CD14-positive monocyte (primary cell): ENCODE measurements at regions not wholly inside any gene's neighbourhood (a gene's known extent, or its start where the extent isn't known, plus 50 kb on each side); places are given as distances from the start of the nearest gene placed in this dataset.

Experiments
- DNase-seq, 3 donors: peaks; one replicate each; pipeline ENCODE4 v3.0.0-alpha.2; 2011 to 2022
- H2AFZ ChIP-seq: 2 replicates; pipeline ENCODE4 v1.6.0; 2012; ENCODE audit warnings: mild to moderate bottlenecking, low read depth, low read length, inconsistent platforms; ENCODE audit not compliant: insufficient read depth, poor library complexity, severe bottlenecking
- H3K27ac ChIP-seq, 2 donors: 1 replicate in 1 of 2; 2 replicates in 1 of 2; pipeline ENCODE4 v1.5.1; 2012 to 2013; ENCODE audit warnings: low read length in 2 of 2, control low read depth in 1 of 2, inconsistent platforms in 1 of 2, low read depth in 1 of 2, mild to moderate bottlenecking in 1 of 2
- H3K27me3 ChIP-seq, 2 donors: one replicate each; pipeline versions ENCODE4 v1.6.0 to v1.6.1; 2011 to 2013; ENCODE audit warnings: low read length in 2 of 2; ENCODE audit not compliant: control insufficient read depth in 2 of 2, insufficient read depth in 2 of 2
- H3K36me3 ChIP-seq, 2 donors: replicated peaks in 1 of 2; 1 replicate in 1 of 2; 2 replicates in 1 of 2; pipeline versions ENCODE4 v1.5.1 to v1.6.1; 2012 to 2013; ENCODE audit warnings: low read length in 2 of 2, control low read depth in 1 of 2, inconsistent platforms in 1 of 2, mild to moderate bottlenecking in 1 of 2; ENCODE audit not compliant: insufficient read depth in 2 of 2, control insufficient read depth in 1 of 2
- H3K4me1 ChIP-seq, 2 donors: 1 replicate in 1 of 2; 2 replicates in 1 of 2; pipeline versions ENCODE4 v1.5.1 to v1.6.1; 2012 to 2013; ENCODE audit warnings: low read length in 2 of 2, control low read depth in 1 of 2, inconsistent platforms in 1 of 2, mild to moderate bottlenecking in 1 of 2, moderate library complexity in 1 of 2; ENCODE audit not compliant: insufficient read depth in 2 of 2, control insufficient read depth in 1 of 2
- H3K4me2 ChIP-seq: replicated peaks from 2 replicates; pipeline ENCODE3; 2012; ENCODE audit warnings: low read length, moderate library complexity, mild to moderate bottlenecking; ENCODE audit not compliant: poor library complexity, severe bottlenecking; ENCODE audit errors: extremely low read depth
- H3K4me3 ChIP-seq, 3 experiments: fragments of 200-600 bp in 1 of 3; sonication (generic) in 1 of 3; replicated peaks in 1 of 3; 1 replicate in 2 of 3; 2 replicates in 1 of 3; pipeline ENCODE4 v1.5.1; 2011 to 2013; ENCODE audit warnings: low read length in 3 of 3, mild to moderate bottlenecking in 3 of 3, control low read depth in 2 of 3, low read depth in 2 of 3, inconsistent platforms in 1 of 3, moderate library complexity in 1 of 3
- H3K79me2 ChIP-seq: 2 replicates; pipeline ENCODE4 v1.6.0; 2012; ENCODE audit warnings: mild to moderate bottlenecking, control low read depth, inconsistent platforms, low read length, moderate library complexity; ENCODE audit not compliant: insufficient read depth
- H3K9ac ChIP-seq: 2 replicates; pipeline ENCODE4 v1.6.0; 2017; ENCODE audit warnings: low read length, mild to moderate bottlenecking; ENCODE audit not compliant: insufficient read depth, poor library complexity, severe bottlenecking
- H3K9me3 ChIP-seq, 2 donors: replicated peaks in 1 of 2; 1 replicate in 1 of 2; 2 replicates in 1 of 2; pipeline versions ENCODE4 v1.5.1 to v1.6.1; 2012 to 2013; ENCODE audit warnings: low read length in 2 of 2, control low read depth in 1 of 2; ENCODE audit not compliant: control insufficient read depth in 1 of 2, insufficient read depth in 1 of 2
- H4K20me1 ChIP-seq: 2 replicates; pipeline ENCODE4 v1.6.0; 2012; ENCODE audit warnings: mild to moderate bottlenecking, low read length, control low read depth, moderate library complexity; ENCODE audit not compliant: insufficient read depth
- H3K27ac Mint-ChIP-seq, 7 donors: one replicate each; pipeline ENCODE4 v1.8.0; 2020; ENCODE audit warnings: mild to moderate bottlenecking in 7 of 7, mixed read lengths in 7 of 7, moderate library complexity in 6 of 7, inconsistent platforms in 2 of 7
- H3K27me3 Mint-ChIP-seq, 3 donors: one replicate each; pipeline ENCODE4 v1.8.0; 2021 to 2022; ENCODE audit warnings: low read depth in 3 of 3, mild to moderate bottlenecking in 3 of 3, mixed read lengths in 3 of 3, moderate library complexity in 3 of 3, inconsistent platforms in 1 of 3
- H3K36me3 Mint-ChIP-seq, 2 donors: one replicate each; pipeline ENCODE4 v1.8.0; 2020; ENCODE audit warnings: mixed read lengths in 2 of 2, inconsistent platforms in 1 of 2, mild to moderate bottlenecking in 1 of 2
- H3K4me1 Mint-ChIP-seq: one replicate; pipeline ENCODE4 v1.8.0; 2020; ENCODE audit warnings: mild to moderate bottlenecking, mixed read lengths
- H3K4me3 Mint-ChIP-seq, 2 donors: one replicate each; pipeline ENCODE4 v1.8.0; 2020; ENCODE audit warnings: mild to moderate bottlenecking in 2 of 2, mixed read lengths in 2 of 2, moderate library complexity in 1 of 2
- H3K9me3 Mint-ChIP-seq, 7 donors: one replicate each; pipeline ENCODE4 v1.8.0; 2020 to 2022; ENCODE audit warnings: mixed read lengths in 7 of 7, mild to moderate bottlenecking in 6 of 7, moderate library complexity in 6 of 7, inconsistent platforms in 2 of 7
- WGBS: methylation state at CpG from one replicate; pipeline ENCODE4 v1.1.5; 2013; ENCODE audit warnings: missing lambda C conversion rate; ENCODE audit not compliant: insufficient coverage; 5-methylcytosine and 5-hydroxymethylcytosine counted together
- intact Hi-C, 2 donors: fragments of 100-400 bp; cut with micrococcal nuclease; formaldehyde crosslinking; loops; one replicate each; pipeline versions ENCODE4 v1.15.0 to v1.15.1; 2023
- TF ChIP-seq, protein P1 (sequence below): fragments of 200-600 bp; IDR thresholded peaks from one replicate; pipeline ENCODE4 v1.8.0; 2022; ENCODE audit warnings: antibody characterized with exemption, mild to moderate bottlenecking

DNA sequence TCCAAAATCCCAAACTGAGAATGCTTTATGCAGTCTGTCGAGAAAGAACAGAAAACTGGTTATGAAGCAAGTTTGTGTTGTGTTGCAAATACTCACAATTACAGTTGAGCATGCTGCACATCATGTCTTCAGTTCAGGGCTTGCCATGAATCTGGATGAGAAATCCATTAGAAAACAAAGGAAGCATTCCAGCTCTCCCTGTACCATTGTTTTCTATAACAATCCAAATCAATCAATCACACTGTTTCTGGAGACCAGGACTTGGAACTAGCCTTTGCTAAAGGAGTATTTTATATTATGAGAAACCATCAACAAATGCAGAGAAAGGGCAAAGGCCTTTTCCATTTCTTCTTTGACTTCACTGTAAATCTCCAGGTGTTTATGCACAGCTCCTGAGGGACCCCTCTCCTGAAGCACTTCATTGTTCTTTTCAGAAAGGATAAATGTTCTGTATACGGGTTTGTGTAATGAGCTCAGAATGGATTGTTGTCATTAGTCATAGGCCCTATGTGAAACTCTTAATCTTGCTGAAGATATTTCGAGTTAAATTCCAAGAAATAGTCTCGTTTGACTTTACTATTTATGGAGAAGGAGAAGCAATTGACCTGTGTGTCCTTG lies 364.7 kb upstream of the POM121L12 start:
- Histone ChIP-seq H3K4me1 (no peaks in the 10 kb centered on the region), H3K9ac (no peak overlapping the region), H3K79me2 (no peaks in the 10 kb centered on the region), H3K4me2 (no peak overlapping the region), H3K36me3 (no peaks in the 10 kb centered on the region), H3K9me3 (peaks cover 27 to 31% of the 10 kb centered on the region in 2 donors), H3K4me3 (no peak overlapping the region), H3K27me3 (no peaks in the 10 kb centered on the region), H2AFZ (no peak overlapping the region), H3K27ac (no peak overlapping the region), H4K20me1 (no peaks in the 10 kb centered on the region)
- DNase-seq = no peak
- intact Hi-C loops = no loop called here
- Mint-ChIP-seq H3K36me3 (no peaks in the 10 kb centered on the region), H3K27ac (no peak overlapping the region), H3K4me1 (no peaks in the 10 kb centered on the region), H3K27me3 (peaks cover 0 to 2% (median 0%) of the 10 kb centered on the region in 3 donors), H3K4me3 (no peak overlapping the region), H3K9me3 (peaks cover 3 to 29% (median 7%) of the 10 kb centered on the region in 7 donors)
- TF ChIP-seq, protein P1, sequence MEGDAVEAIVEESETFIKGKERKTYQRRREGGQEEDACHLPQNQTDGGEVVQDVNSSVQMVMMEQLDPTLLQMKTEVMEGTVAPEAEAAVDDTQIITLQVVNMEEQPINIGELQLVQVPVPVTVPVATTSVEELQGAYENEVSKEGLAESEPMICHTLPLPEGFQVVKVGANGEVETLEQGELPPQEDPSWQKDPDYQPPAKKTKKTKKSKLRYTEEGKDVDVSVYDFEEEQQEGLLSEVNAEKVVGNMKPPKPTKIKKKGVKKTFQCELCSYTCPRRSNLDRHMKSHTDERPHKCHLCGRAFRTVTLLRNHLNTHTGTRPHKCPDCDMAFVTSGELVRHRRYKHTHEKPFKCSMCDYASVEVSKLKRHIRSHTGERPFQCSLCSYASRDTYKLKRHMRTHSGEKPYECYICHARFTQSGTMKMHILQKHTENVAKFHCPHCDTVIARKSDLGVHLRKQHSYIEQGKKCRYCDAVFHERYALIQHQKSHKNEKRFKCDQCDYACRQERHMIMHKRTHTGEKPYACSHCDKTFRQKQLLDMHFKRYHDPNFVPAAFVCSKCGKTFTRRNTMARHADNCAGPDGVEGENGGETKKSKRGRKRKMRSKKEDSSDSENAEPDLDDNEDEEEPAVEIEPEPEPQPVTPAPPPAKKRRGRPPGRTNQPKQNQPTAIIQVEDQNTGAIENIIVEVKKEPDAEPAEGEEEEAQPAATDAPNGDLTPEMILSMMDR = no peak
- no CpG with 5 or more reads among the region's 4 CpGs for WGBS

GRCh38 chr7:52669031-52669430 lies 366.4 kb upstream of the POM121L12 start:
- H4K20me1 ChIP-seq = no peaks in the 10 kb centered on the region
- H2AFZ ChIP-seq = no peak overlapping the region
- no peaks in the 10 kb centered on the region for H3K79me2 ChIP-seq
- no peaks in the 10 kb centered on the region for H3K4me1 ChIP-seq
- no peaks in the 10 kb centered on the region for H3K36me3 ChIP-seq
- no peaks in the 10 kb centered on the region for H3K4me1 Mint-ChIP-seq
- H3K27ac Mint-ChIP-seq = peak overlapping the region in 1 of 7 donors; percentile 55
- H3K9me3 ChIP-seq = peaks cover 26 to 27% of the 10 kb centered on the region in 2 donors
- intact Hi-C loops = no loop called here
- 92% methylated on average over 21 of the region's 21 CpGs for WGBS
- peaks cover 0 to 2% (median 0%) of the 10 kb centered on the region in 3 donors for H3K27me3 Mint-ChIP-seq
- no peak overlapping the region for H3K4me3 ChIP-seq
- TF ChIP-seq, protein P1 = no peak
- H3K4me2 ChIP-seq = no peak overlapping the region
- H3K36me3 Mint-ChIP-seq = no peaks in the 10 kb centered on the region
- H3K27me3 ChIP-seq = no peaks in the 10 kb centered on the region
- H3K27ac ChIP-seq = no peak overlapping the region
- H3K9me3 Mint-ChIP-seq = peaks cover 2 to 30% (median 6%) of the 10 kb centered on the region in 7 donors
- no peak for DNase-seq
- no peak overlapping the region for H3K4me3 Mint-ChIP-seq
- no peak overlapping the region for H3K9ac ChIP-seq
